Spleen (tissue), 7 donors: ENCODE measurements at regions not wholly inside any gene's neighbourhood (a gene's known extent, or its start where the extent isn't known, plus 50 kb on each side); places are given as distances from the start of the nearest gene placed in this dataset.

Source experiments
- POLR2A ChIP-seq, 3 donors: fragments of 450-650 bp; IDR thresholded peaks; one replicate each; pipeline ENCODE4 v1.5.1; 2017; ENCODE audit warnings: antibody characterized with exemption in 3 of 3, mild to moderate bottlenecking in 1 of 3
- TF ChIP-seq, protein P1 (sequence below), 11 experiments: fragments of 200-600 bp in 7 of 11; fragments of 450-650 bp in 4 of 11; sonication (generic) in 4 of 11; IDR thresholded peaks in 8 of 11; conservative IDR thresholded peaks in 3 of 11; 1 replicate in 7 of 11; 2 replicates in 4 of 11; pipeline versions ENCODE4 v1.4.0 to v1.8.0; 2016 to 2021; ENCODE audit warnings: antibody characterized with exemption in 11 of 11, inconsistent platforms in 4 of 11, mild to moderate bottlenecking in 1 of 11
- donor health status: DM: no; HTN: no; CAD: no; lungs with moderate emphysema.
- donor health status: DM: no; HTN: no; CAD: no.
- donor health status: DM: no; HTN: no; CAD: no.

GRCh38 chrX:112473654-112474053, 206.1 kb downstream of the LHFPL1 start:
- TF ChIP-seq, protein P1, sequence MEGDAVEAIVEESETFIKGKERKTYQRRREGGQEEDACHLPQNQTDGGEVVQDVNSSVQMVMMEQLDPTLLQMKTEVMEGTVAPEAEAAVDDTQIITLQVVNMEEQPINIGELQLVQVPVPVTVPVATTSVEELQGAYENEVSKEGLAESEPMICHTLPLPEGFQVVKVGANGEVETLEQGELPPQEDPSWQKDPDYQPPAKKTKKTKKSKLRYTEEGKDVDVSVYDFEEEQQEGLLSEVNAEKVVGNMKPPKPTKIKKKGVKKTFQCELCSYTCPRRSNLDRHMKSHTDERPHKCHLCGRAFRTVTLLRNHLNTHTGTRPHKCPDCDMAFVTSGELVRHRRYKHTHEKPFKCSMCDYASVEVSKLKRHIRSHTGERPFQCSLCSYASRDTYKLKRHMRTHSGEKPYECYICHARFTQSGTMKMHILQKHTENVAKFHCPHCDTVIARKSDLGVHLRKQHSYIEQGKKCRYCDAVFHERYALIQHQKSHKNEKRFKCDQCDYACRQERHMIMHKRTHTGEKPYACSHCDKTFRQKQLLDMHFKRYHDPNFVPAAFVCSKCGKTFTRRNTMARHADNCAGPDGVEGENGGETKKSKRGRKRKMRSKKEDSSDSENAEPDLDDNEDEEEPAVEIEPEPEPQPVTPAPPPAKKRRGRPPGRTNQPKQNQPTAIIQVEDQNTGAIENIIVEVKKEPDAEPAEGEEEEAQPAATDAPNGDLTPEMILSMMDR (IDR thresholded peaks at IDR 0.05 in 8 of 11, conservative IDR thresholded peaks at IDR 0.05 in 3 of 11) = no peak
- no peak for TF ChIP-seq POLR2A (IDR thresholded peaks at IDR 0.05)
